HCT116 (cell line): ENCODE measurements at regions not wholly inside any gene's neighbourhood (a gene's known extent, or its start where the extent isn't known, plus 50 kb on each side); places are given as distances from the start of the nearest gene placed in this dataset.

ENCODE experiments used
- ATAC-seq: fragments of 200-7000 bp; cut with Tn5 transposase; 2 replicates; pipeline ENCODE4 v1.9.1; 2020; ENCODE audit warnings: mild to moderate bottlenecking, moderate library complexity
- BruUV-seq: library from RNA; stranded (reverse); fragments of 400-500 nt; replicated peaks from 2 replicates; lab custom pipeline; 2021; lab: Mats Ljungman, UMichigan
- CTCF ChIA-PET: fragments of 300-600 bp; sonication (Branson Sonifier 250); formaldehyde crosslinking; loops from one replicate; lab custom pipeline; 2021; ENCODE audit warnings: antibody characterized with exemption; lab: Charles Lee
- POLR2A ChIA-PET: fragments of 300-600, 350-600 bp; sonication (Branson Sonifier 250); formaldehyde crosslinking; loops from one replicate; lab custom pipeline; 2021; ENCODE audit warnings: antibody characterized with exemption; lab: Charles Lee
- RAD21 ChIA-PET, 2 experiments: fragments of 300-600 bp; sonication (Branson Sonifier 250); formaldehyde crosslinking; loops; one replicate each; lab custom pipeline; 2023; ENCODE audit warnings: low total read pairs in 2 of 2; ENCODE audit not compliant: uncharacterized antibody in 2 of 2, unreplicated experiment in 2 of 2, low non-redundant PET in 1 of 2; lab: Charles Lee
- DNase-seq: peaks from one replicate; pipeline ENCODE4 v3.0.0-alpha.2; 2010; ENCODE audit warnings: low read depth, low spot score
- H2AFZ ChIP-seq: fragments of 200-600 bp; shearing (Covaris generic), sonication (generic); 2 replicates; pipeline ENCODE4 v1.6.1; 2017; ENCODE audit warnings: low read depth, mixed run types, mixed read lengths, antibody characterized with exemption, low read length; ENCODE audit not compliant: poor library complexity, severe bottlenecking
- H3K27ac ChIP-seq: 2 replicates; pipeline ENCODE4 v1.5.1; 2012; ENCODE audit warnings: low read depth, low read length
- H3K27me3 ChIP-seq: fragments of 200-600 bp; sonication (generic); 2 replicates; pipeline ENCODE4 v1.6.1; 2016; ENCODE audit warnings: mixed run types, low read length, mixed read lengths; ENCODE audit not compliant: insufficient read depth
- H3K36me3 ChIP-seq, 2 experiments: fragments of 200-500 bp in 1 of 2; fragments of 200-600 bp in 1 of 2; sonication (Bioruptor generic) in 1 of 2; sonication (generic) in 1 of 2; 2 replicates each; pipeline versions ENCODE4 v1.5.1 to v1.6.1; 2014 to 2016; ENCODE audit warnings: low read length in 2 of 2, inconsistent platforms in 1 of 2, mixed read lengths in 1 of 2, mixed run types in 1 of 2; ENCODE audit not compliant: insufficient read depth in 2 of 2, control insufficient read depth in 1 of 2
- H3K4me1 ChIP-seq, 2 experiments: fragments of 200-600 bp in 1 of 2; sonication (generic) in 1 of 2; 2 replicates each; pipeline versions ENCODE4 v1.5.1 to v1.6.1; 2012 to 2017; ENCODE audit warnings: low read length in 2 of 2, inconsistent platforms in 1 of 2, mild to moderate bottlenecking in 1 of 2, mixed read lengths in 1 of 2, mixed run types in 1 of 2, moderate library complexity in 1 of 2; ENCODE audit not compliant: insufficient read depth in 2 of 2, control insufficient read depth in 1 of 2
- H3K4me2 ChIP-seq: fragments of 200-600 bp; sonication (generic); 2 replicates; pipeline ENCODE4 v1.6.1; 2017; ENCODE audit warnings: mixed run types, low read length, mixed read lengths
- H3K4me3 ChIP-seq, 2 experiments: fragments of 200-600 bp in 1 of 2; sonication (generic) in 1 of 2; replicated peaks in 1 of 2; 2 replicates each; pipeline ENCODE4 v1.5.1; 2011 to 2016; ENCODE audit warnings: low read length in 2 of 2, control low read depth in 1 of 2, low read depth in 1 of 2, mild to moderate bottlenecking in 1 of 2, mixed read lengths in 1 of 2, mixed run types in 1 of 2
- H3K79me2 ChIP-seq: fragments of 200-600 bp; sonication (generic); 2 replicates; pipeline ENCODE4 v1.6.1; 2017; ENCODE audit warnings: mild to moderate bottlenecking, mixed run types, low read length, moderate library complexity, mixed read lengths; ENCODE audit not compliant: insufficient read depth
- H3K9ac ChIP-seq: fragments of 200-600 bp; sonication (generic); 2 replicates; pipeline ENCODE4 v1.6.1; 2016; ENCODE audit warnings: low read length, mixed read lengths
- H3K9me2 ChIP-seq: fragments of 200-600 bp; sonication (generic), shearing (Covaris generic); 2 replicates; pipeline ENCODE4 v1.6.1; 2017; ENCODE audit warnings: mixed run types, mild to moderate bottlenecking, moderate library complexity; ENCODE audit not compliant: insufficient read depth
- H3K9me3 ChIP-seq, 2 experiments: fragments of 200-500 bp in 1 of 2; fragments of 200-600 bp in 1 of 2; sonication (Bioruptor generic) in 1 of 2; sonication (generic) in 1 of 2; 2 replicates each; pipeline ENCODE4 v1.6.1; 2014 to 2017; ENCODE audit warnings: low read length in 2 of 2, mixed read lengths in 2 of 2, inconsistent platforms in 1 of 2, low read depth in 1 of 2, mild to moderate bottlenecking in 1 of 2, mixed run types in 1 of 2, moderate library complexity in 1 of 2; ENCODE audit not compliant: control insufficient read depth in 1 of 2, insufficient read depth in 1 of 2
- H4K20me1 ChIP-seq: fragments of 200-600 bp; sonication (generic), shearing (Covaris generic); 2 replicates; pipeline ENCODE4 v1.6.1; 2017; ENCODE audit warnings: mixed run types, mild to moderate bottlenecking, moderate library complexity; ENCODE audit not compliant: insufficient read depth
- EZH2 ChIP-seq: fragments of 200-600 bp; sonication (generic); IDR thresholded peaks from 2 replicates; pipeline ENCODE4 v1.6.1; 2017; ENCODE audit warnings: antibody characterized with exemption, mixed run types
- EZH2phosphoT487 ChIP-seq: fragments of 200-600 bp; IDR thresholded peaks from 2 replicates; pipeline ENCODE4 v1.6.1; 2018; ENCODE audit warnings: antibody characterized with exemption, borderline replicate concordance
- MAX ChIP-seq: IDR thresholded peaks from 2 replicates; pipeline ENCODE4 v1.6.1; 2012
- POLR2A ChIP-seq: IDR thresholded peaks from 2 replicates; pipeline ENCODE4 v1.7.0; 2011; ENCODE audit warnings: borderline replicate concordance; ENCODE audit not compliant: insufficient read depth, insufficient read length; ENCODE audit errors: extremely low read depth
- RAD21 ChIP-seq: IDR thresholded peaks from 2 replicates; pipeline ENCODE4 v1.6.1; 2012; ENCODE audit warnings: low read depth, mild to moderate bottlenecking
- REST ChIP-seq: IDR thresholded peaks from 2 replicates; pipeline ENCODE4 v1.6.1; 2012; ENCODE audit warnings: low read depth
- SP1 ChIP-seq: IDR thresholded peaks from 2 replicates; pipeline ENCODE4 v1.6.1; 2012; ENCODE audit warnings: low read depth
- TCF7L2 ChIP-seq: IDR thresholded peaks from 2 replicates; pipeline ENCODE4 v1.7.0; 2011; ENCODE audit warnings: borderline replicate concordance, inconsistent platforms; ENCODE audit not compliant: insufficient read depth, insufficient read length; ENCODE audit errors: extremely low read depth
- YY1 ChIP-seq: IDR thresholded peaks from 2 replicates; pipeline ENCODE4 v1.6.1; 2011; ENCODE audit warnings: low read length, low read depth, moderate library complexity, mild to moderate bottlenecking; ENCODE audit not compliant: insufficient replicate concordance; ENCODE audit errors: extremely low read depth
- ZFX ChIP-seq: fragments of 450-650 bp; IDR thresholded peaks from 2 replicates; pipeline ENCODE4 v1.6.1; 2017
- ZNF274 ChIP-seq: fragments of 200-500 bp; sonication (Bioruptor generic); IDR thresholded peaks from 2 replicates; pipeline ENCODE4 v1.6.1; 2014; ENCODE audit warnings: mild to moderate bottlenecking, low read depth, low read length, inconsistent platforms
- intact Hi-C: fragments of 100-400 bp; cut with micrococcal nuclease; formaldehyde crosslinking; loops from 2 replicates; pipeline ENCODE4 v1.10.0; 2022
- TF ChIP-seq, protein P1 (sequence below), 3 experiments: fragments of 200-600 bp in 1 of 3; sonication (generic) in 1 of 3; IDR thresholded peaks in 2 of 3; conservative IDR thresholded peaks in 1 of 3; 2 replicates each; pipeline ENCODE4 v1.5.1; 2012 to 2017; ENCODE audit warnings: low read depth in 2 of 3, low read length in 2 of 3, antibody characterized with exemption in 1 of 3, borderline replicate concordance in 1 of 3, control low read depth in 1 of 3, mild to moderate bottlenecking in 1 of 3, mixed read lengths in 1 of 3, mixed run types in 1 of 3, moderate library complexity in 1 of 3; ENCODE audit not compliant: insufficient read depth in 1 of 3
- TF ChIP-seq, protein P2 (sequence below): IDR thresholded peaks from 2 replicates; pipeline ENCODE4 v1.6.1; 2012

GRCh38 chr2:57597940-57598339 is 448.7 kb upstream of the VRK2 start:
- H3K4me2 ChIP-seq, result no peak overlapping the region
- H3K9ac ChIP-seq, result no peak overlapping the region
- CTCF ChIA-PET, result no interaction called here
- H3K9me2 ChIP-seq, result no peaks in the 10 kb centered on the region
- no peaks in the 10 kb centered on the region for H3K27me3 ChIP-seq
- H3K36me3 ChIP-seq, result no peaks in the 10 kb centered on the region
- H3K79me2 ChIP-seq, result no peaks in the 10 kb centered on the region
- no peaks in the 10 kb centered on the region for H3K4me1 ChIP-seq
- no peaks in the 10 kb centered on the region for H3K9me3 ChIP-seq
- no peak for ATAC-seq
- BruUV-seq, result no TSS peak
- TF ChIP-seq, protein P1, sequence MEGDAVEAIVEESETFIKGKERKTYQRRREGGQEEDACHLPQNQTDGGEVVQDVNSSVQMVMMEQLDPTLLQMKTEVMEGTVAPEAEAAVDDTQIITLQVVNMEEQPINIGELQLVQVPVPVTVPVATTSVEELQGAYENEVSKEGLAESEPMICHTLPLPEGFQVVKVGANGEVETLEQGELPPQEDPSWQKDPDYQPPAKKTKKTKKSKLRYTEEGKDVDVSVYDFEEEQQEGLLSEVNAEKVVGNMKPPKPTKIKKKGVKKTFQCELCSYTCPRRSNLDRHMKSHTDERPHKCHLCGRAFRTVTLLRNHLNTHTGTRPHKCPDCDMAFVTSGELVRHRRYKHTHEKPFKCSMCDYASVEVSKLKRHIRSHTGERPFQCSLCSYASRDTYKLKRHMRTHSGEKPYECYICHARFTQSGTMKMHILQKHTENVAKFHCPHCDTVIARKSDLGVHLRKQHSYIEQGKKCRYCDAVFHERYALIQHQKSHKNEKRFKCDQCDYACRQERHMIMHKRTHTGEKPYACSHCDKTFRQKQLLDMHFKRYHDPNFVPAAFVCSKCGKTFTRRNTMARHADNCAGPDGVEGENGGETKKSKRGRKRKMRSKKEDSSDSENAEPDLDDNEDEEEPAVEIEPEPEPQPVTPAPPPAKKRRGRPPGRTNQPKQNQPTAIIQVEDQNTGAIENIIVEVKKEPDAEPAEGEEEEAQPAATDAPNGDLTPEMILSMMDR (IDR thresholded peaks at IDR 0.05 in 2 of 3, conservative IDR thresholded peaks at IDR 0.05 in 1 of 3; ENCODE audit: borderline replicate concordance in 1 of 3, insufficient read depth in 1 of 3, low read depth in 2 of 3, low read length in 2 of 3), result 0 out of 6 replicates have a peak, but pooled peaks of 1 of the 3 experiments have one; percentile 19
- TF ChIP-seq POLR2A, result no peak
- TF ChIP-seq, all 23 proteins: peak for 1
- no peak overlapping the region for H3K27ac ChIP-seq
- no peak overlapping the region for H2AFZ ChIP-seq
- no peaks in the 10 kb centered on the region for H4K20me1 ChIP-seq
- no peak for DNase-seq
- POLR2A ChIA-PET, result no interaction called here
- intact Hi-C loops, result no loop called here
- H3K4me3 ChIP-seq, result no peak overlapping the region
- RAD21 ChIA-PET, result no interaction called here

DNA sequence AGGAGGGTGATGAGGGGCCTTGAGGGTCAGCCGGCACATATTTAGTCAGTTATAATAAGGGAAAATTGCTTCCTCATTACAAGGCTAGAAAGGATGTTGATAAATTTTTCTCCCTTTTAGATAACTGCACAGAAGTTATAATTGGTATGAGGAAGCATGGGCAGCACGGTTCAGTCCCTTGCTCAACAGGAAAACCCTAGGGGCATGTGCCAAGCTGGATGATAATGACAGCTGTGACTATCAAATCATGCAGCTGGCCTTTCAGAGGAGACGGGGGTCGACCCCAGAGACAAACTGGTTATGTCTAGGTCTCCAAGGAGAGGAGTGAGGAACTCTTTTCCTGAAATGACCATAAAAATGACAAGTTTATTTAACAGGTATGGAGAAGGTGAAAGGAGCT is 448.1 kb upstream of the VRK2 start:
- intact Hi-C loops, result no loop called here
- Histone ChIP-seq H3K4me3 (no peak overlapping the region), H3K4me1 (no peaks in the 10 kb centered on the region), H3K9me3 (no peaks in the 10 kb centered on the region), H3K27ac (no peak overlapping the region), H3K79me2 (no peaks in the 10 kb centered on the region), H3K27me3 (no peaks in the 10 kb centered on the region), H4K20me1 (no peaks in the 10 kb centered on the region), H3K9me2 (no peaks in the 10 kb centered on the region), H3K9ac (no peak overlapping the region), H3K36me3 (no peaks in the 10 kb centered on the region), H3K4me2 (no peak overlapping the region), H2AFZ (no peak overlapping the region)
- no peak for ATAC-seq
- ChIA-PET POLR2A (no interaction called here), CTCF (no interaction called here), RAD21 (no interaction called here)
- BruUV-seq, result no TSS peak
- DNase-seq, result no peak
- TF ChIP-seq RAD21 (no peak), SP1 (no peak), ZFX (no peak), REST (no peak), MAX (no peak), EZH2 (no peak), YY1 (no peak), ZNF274 (no peak), TCF7L2 (no peak), EZH2phosphoT487 (no peak)
- TF ChIP-seq, protein P2, sequence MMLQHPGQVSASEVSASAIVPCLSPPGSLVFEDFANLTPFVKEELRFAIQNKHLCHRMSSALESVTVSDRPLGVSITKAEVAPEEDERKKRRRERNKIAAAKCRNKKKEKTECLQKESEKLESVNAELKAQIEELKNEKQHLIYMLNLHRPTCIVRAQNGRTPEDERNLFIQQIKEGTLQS, result no peak
